HG03159 (cell line): ENCODE measurements at regions not wholly inside any gene's neighbourhood (a gene's known extent, or its start where the extent isn't known, plus 50 kb on each side); places are given as distances from the start of the nearest gene placed in this dataset.

Source experiments
- ATAC-seq: cut with Tn5 transposase; IDR thresholded peaks from one replicate; pipeline ENCODE4 v1.9.1; 2021; ENCODE audit warnings: mild to moderate bottlenecking, moderate library complexity; ENCODE audit not compliant: unreplicated experiment

GRCh38 chr2:120424274-120424796 is 78.4 kb downstream of the INHBB start:
- ATAC-seq, result no peak

DNA sequence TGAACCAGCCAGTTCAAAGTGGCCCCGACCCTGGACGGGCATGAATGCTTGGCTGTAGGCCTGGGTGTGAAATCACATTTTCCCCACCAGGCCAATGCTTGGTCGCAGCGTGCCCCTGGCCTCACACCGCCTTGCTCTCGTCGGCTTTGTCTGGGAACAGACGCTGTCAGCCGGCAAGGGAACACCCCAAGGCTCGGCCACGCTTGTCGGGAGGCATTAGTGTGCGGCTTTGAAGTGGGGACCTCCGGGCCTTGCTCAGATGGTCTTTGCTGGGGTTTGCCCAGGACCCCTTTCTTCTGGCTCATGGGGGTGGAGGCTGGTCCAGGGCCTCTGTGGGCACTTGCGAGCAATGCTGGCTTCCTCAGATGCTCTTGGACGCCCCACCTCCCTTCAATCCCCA is 79.1 kb downstream of the INHBB start:
- ATAC-seq, result no peak

- no peak for ATAC-seq
Measured at GRCh38 chr2:120428748-120429147, 82.8 kb downstream of the INHBB start.

- ATAC-seq, result no peak
Measured at GRCh38 chr2:120429586-120430500, 83.9 kb downstream of the INHBB start.

DNA sequence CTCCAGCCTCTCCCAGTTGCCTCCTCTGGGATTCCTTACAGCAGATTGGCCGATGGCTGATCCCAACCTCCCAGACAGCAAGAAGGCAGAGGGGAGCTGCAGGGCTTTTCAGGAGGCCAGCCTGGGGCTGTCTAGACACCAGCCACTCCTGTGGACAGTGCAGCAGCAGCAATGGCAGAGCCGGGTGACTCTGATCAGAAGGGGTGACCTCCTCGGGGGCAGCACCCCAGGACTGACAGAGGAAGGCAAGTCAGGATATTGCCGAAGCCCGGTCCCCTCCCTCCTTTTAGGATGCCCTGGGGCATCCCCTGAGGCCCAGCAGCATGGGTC is 84.5 kb downstream of the INHBB start:
- no peak for ATAC-seq

- no peak for ATAC-seq
Measured at GRCh38 chr2:120430957-120431356, 85.0 kb downstream of the INHBB start.

DNA sequence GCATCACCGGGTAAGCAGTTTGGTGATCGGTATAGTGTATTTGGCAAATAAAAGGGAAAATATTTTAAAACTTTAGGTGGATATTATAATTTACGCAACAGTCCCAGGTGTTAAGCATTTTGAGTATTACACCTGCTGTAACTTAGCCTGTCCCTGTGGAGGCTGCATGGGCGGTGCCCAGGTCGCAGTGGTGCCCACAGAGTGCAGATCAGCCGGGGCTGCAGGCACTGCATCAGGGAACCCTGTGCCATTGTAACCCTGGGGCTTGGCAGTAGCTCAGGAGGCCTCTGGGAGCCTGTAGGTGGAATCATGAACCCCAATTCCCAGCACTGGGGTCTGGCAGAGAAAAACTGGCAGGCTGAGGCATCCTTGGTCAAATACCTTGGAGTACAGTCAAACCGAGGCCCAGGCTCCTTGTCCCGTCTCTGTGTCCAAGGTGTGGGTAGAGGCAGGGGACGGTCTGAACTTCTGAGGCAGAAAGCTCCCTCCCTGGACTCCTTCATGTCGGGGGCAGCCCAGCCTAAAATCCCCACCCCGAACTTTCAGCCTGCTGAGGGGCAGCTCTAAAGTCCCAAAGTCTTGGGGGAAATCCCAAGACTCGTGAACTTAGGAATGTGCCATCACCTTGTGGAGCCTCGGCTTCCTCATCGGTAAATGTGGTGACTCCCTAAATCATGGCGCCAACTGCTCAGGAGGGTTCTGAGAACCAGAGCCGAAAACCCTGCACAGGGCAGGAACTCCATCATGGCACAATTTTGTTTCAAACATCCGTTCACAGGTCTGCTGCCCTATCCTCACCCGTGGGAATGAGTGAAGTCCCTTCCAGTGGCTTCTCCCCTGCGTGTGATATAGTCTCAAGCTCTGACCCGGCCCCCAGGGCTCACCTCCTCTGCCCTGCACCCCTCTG is 85.7 kb downstream of the INHBB start:
- no peak for ATAC-seq

DNA sequence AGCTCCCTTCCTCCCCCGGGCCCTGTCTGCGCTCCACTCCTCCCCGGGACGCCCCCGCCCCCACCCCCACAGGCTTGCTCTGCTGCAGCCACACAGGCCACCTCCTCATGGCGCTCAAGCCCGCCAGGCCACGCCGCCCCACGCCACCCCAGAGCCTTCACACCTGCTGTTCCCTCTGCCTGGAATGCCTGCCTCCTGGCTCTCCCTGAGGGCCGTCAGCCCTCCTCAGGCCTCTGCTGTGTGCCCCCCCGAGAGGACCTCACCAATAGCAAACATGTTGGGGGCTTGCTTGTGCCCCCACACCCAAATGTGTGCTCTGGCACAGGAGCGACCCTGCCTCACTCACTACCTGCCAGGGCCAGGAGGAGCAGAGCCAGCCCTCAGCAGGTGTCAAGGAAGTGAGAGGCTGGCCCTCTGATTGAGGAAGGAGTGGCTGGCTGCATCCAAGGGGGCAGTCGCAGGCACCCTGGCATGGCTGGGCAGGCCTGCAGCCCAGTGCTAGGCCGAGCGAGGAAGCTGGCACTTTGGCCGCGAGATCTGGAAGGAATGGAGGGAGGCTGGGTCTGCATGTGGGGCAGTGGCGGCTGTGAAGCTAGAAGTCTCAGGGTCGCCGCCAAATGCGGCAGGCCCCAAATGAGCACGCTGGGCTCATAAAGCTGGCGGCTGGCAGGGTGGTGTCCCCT is 86.5 kb downstream of the INHBB start:
- no peak for ATAC-seq

DNA sequence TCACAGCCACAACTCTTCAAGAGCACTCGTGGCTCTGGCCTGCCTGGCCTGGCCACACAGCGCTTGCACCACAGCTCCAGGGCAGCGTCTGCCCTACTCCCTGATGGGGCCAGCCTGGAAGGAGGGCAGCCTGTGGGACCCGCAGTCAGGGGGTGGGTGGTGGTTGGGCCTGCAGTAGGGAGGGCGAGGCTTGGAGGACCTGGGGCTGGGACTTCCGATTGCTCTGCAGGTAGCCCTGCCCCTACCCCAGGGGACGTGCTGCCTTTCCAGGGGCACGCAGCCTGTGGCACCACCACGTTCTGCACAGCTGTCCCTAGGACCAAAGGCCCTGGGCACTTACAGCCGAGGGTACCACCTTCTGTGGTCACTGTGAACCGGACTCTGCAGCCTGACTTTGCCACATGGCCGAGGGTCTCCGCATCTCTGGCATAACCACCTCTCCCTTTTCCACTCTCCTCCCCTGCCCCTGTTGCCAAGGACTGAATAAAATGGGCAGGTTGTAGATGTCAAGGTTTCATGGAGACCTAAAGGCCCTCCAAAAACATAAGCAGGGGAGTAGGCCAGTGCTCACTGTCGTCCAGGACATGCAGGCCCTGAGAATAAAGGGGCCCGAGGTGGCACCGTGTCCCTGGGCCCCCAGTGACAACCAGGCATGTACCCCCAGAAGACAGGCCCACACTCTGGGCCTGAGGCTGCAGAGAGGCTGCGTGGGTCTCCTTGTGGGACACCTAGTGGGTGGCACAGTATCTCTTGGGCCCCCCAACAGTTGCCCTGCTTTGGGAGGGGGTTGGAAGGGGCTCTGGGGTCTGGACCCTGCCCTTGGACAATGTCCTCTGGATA is 87.3 kb downstream of the INHBB start:
- ATAC-seq, result no peak

- no peak for ATAC-seq
Measured at GRCh38 chr2:120433816-120434290, 87.9 kb downstream of the INHBB start.

DNA sequence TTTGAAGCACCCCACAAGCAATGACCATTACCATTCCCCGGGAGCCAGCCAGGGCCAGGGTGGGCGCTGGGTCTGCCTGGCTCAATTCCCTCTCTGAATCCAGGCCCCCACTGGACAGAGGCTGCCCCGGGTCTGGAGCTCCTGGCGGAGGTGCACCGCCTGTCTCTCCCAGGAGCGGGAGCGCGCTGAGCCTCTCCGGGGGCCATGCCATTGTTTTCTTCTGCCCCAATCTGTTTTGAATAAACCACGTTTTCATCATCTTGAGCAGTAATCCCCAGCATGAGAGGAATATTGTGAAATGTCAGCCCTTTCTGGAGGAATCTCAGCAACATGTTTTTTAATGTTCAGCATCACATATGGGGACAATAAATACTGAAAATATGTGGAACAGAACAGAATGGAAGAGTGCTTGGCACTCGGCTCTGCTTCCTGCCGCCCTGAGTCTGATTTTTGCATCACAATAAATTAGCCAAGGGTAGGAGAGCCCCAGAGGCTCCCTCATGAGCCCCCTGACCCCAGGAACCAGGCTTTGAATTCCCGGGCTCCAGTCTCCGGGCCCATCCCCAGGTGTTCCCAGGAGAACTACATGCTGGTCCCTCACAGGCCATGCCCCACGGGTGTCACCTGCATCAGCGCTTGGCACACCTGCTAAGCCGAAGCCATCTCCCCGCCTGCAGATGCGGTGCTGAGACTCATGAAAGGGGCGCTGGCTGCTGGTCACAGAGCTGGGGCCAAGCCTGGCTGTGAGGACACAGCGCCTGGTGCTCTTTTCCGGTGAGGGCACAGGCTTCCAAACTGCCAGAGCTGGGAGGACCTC is 88.8 kb downstream of the INHBB start:
- no peak for ATAC-seq

- no peak for ATAC-seq
Measured at GRCh38 chr2:120435671-120436459, 89.9 kb downstream of the INHBB start.

DNA sequence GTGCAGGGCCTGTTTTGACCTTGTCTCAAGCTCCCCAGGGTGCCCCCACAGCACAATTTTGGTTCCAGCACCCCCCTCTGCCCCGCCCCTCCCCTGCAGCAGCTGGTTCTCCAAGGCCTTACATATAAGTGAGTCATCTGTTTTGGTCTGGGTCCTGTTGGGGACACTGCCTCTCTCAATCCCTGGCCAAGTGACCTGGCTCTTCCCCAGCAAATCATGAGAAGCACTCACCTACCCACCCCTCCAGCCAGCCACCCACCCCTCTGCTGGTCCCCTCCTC is 90.5 kb downstream of the INHBB start:
- no peak for ATAC-seq

DNA sequence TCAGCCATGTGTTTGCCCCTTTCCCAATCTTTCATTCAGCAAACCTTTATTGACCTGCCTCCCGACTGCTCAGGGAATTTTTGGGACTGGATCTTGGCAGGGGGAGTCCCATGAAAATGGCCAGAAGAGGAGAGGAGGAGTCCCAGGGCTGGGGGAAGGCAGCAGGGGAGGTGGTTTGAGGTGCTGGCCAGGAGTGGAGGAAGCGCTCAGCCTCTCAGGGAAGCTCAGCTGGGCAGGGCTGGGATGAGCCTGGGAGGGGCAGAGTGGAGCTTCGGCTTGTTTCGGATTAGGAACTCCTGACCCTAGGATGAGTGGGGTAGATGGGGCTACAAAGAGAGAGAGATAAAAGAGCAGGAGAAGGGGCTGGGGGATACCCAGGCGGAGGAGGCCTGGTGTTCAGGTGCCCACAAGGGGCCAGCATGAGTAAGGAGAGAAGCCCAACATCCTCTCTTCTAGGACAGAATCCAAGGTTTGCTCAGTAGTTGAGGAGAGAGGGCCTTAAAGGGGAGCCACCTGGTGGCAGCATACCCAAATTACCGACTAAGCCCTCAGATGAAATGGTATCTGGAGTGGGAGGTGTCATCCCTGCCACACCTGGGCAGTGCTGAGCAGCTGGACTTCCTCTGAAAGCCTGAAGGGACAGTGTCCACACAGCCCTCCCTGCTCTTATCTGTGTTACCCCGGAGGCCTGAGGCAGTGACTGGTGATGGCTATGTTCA is 91.1 kb downstream of the INHBB start:
- ATAC-seq, result no peak

DNA sequence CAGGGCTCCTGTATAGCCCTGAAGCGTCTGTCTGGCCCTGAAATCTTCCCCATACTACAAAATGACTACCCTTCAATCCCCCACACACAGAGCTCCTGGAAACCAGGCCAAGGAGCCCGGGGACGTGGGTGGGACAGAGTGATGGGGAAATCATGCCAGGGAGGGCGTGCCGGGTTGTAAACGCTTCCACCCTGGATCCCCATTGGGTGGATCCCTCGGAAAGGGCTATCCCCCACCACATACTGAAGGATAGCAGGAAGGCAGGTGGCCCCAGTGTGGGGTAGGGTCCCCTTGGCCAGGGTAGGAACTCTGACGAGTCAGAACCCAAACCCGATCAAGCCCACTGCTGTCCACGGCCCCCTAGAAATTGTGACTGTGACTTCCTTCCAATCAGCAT is 91.7 kb downstream of the INHBB start:
- ATAC-seq, result no peak

- no peak for ATAC-seq
Measured at GRCh38 chr2:120438301-120439066, 92.5 kb downstream of the INHBB start.

DNA sequence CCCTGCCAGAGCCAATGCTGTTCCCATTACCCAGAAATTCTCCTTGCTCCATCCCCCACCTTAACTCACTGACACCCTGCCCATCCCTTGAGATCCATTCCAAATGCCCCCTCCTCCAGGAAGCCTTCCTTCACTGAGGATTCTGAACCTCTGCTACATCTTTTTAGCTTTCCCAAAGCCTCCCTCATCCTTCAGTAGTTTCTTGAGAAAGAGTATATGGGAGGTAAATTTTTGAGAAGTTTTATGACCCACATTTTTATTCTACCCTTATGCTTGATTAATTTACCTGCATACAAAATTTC is 93.1 kb downstream of the INHBB start:
- ATAC-seq, result no peak
